GM18505 (cell line): ENCODE measurements at regions not wholly inside any gene's neighbourhood (a gene's known extent, or its start where the extent isn't known, plus 50 kb on each side); places are given as distances from the start of the nearest gene placed in this dataset.

Experiments
- ATAC-seq: cut with Tn5 transposase; IDR thresholded peaks from one replicate; pipeline ENCODE4 v1.9.1; 2021; ENCODE audit not compliant: unreplicated experiment
- POLR2A ChIP-seq: IDR thresholded peaks from 4 replicates; pipeline ENCODE4 v1.6.1; 2011; ENCODE audit warnings: borderline replicate concordance; ENCODE audit not compliant: insufficient read depth, insufficient read length; ENCODE audit errors: extremely low read depth

DNA sequence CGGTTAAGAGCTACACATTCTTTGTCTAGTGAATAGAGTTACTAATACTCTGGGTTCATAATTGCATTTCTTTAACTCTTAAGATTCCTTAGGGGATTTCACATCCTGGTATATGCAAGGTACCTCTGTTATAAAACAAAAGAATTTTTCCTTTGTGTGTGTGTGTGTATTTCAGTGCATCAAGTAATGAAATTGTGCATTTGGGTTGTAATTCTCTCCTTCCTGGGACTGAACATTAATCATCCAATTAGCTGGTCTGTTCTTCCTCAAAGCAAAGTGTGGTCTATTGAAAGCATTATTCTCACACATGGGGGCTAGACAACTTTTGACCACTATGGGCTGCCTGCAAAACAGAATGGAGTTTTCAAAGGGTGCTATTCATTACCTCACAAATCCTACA, 74.0 kb downstream of the ZC3H11B start:
- no peak for TF ChIP-seq POLR2A
- ATAC-seq: no peak

DNA sequence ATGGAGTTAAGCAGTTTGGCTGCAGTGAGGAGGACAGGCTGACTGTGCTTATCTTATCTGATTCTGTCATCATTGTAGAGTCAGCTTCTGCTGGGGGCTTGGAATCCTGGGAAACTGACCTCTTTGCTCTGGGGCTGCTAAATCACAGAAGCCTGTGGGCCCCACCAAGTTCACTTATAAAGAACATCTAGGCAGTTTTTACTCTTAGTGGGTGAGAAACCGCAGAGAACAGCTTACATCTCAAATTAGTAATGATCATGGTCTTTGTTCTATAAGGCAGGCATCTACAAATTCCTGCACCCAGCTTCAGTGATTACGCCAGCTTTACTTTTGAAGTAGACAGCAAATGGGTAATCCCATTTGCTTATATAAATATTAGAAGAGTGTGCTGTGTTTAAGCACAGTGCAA, 75.7 kb downstream of the ZC3H11B start:
- ATAC-seq: no peak
- TF ChIP-seq POLR2A: no peak

GRCh38 chr1:219536038-219536437, 76.9 kb downstream of the ZC3H11B start:
- no peak for TF ChIP-seq POLR2A
- ATAC-seq: no peak

- no peak for TF ChIP-seq POLR2A
- ATAC-seq: no peak
Measured at GRCh38 chr1:219534991-219535390, 77.9 kb downstream of the ZC3H11B start.

- TF ChIP-seq POLR2A: no peak
- no peak for ATAC-seq
Measured at GRCh38 chr1:219533280-219533679, 79.6 kb downstream of the ZC3H11B start.

DNA sequence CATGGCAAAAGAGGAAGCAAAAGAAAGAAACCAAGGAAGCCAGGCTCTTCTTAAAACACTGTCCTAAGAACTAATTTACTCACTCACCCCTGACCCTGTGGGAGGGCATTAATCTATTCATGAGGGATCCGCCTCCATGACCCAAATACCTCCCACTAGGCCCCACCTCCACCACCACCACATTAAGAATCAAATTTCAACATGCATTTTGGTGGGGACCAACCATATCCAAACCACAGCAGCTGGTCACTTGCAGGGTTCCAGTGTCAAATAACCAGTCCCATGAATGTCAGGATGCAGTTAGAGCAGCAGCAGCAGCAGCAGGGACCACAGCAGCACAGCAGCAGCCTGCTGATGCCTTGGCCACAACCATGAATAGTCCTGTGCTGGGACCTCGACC, 83.8 kb downstream of the ZC3H11B start:
- no peak for TF ChIP-seq POLR2A

DNA sequence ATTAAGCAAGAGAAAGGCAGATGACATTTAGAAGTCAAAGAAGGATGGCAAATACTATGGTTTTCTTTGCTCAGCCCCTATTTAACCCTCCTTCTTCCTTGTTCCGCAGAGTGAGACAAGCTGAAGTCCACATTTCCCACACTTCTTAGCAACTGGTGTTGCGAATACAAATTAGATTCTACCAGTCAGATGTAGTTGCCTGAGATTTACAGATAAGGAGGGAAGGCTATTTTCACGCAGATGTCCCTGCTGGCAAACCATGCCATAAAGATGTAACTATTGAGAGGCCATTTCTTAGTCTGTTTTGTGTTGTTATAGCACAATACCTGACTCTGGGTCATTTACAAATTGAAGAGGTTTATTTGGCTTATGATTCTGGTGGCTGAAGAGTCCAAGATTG, 84.3 kb downstream of the ZC3H11B start:
- TF ChIP-seq POLR2A: no peak
- no peak for ATAC-seq

More for the DNA sequence above, 83.8 kb downstream of the ZC3H11B start:
- ATAC-seq: no peak

- TF ChIP-seq POLR2A: no peak
- no peak for ATAC-seq
Measured at GRCh38 chr1:219527994-219528393, 84.9 kb downstream of the ZC3H11B start.

- no peak for TF ChIP-seq POLR2A
- no peak for ATAC-seq
Measured at GRCh38 chr1:219526074-219526473, 86.8 kb downstream of the ZC3H11B start.

DNA sequence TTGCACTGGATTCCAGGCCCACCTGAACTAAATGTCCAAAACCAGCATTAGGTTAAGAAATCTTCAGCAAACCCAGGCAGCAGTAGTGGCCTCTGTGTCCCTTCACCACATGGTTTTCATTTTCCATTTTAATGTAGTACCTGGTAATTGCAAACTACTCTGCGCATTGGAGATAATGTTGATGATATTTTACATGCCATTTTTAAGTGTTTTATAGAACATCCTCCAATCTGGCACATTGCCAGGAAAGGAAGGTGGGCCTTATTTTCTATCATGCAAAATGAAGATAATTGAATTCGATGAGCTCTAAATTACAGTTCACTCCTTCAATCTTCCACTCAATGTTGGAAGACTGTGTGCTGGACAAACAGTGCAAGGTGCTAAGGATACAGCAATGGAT, 89.5 kb downstream of the ZC3H11B start:
- ATAC-seq: no peak

DNA sequence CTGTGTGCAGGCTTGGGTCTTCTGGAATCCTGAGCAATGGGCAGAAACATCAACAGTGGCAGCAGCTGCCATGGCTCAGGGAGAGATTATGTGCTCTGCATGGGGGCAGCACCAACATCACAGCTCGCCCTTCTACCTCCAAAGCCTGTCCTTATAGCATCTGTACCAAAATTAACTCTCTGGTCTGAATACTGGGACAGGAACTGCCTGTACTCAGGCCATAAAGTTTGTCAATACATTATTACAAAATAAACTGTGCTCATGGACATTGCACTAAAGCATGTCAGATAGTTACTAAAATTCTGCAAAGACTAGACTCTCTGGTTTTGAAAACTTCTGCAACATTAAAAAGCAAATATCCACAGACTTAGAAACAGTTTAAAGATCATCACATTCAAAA, 91.6 kb downstream of the ZC3H11B start:
- no peak for TF ChIP-seq POLR2A
- no peak for ATAC-seq

More for the DNA sequence above, 89.5 kb downstream of the ZC3H11B start:
- no peak for TF ChIP-seq POLR2A

GRCh38 chr1:219520241-219520640, 92.7 kb downstream of the ZC3H11B start:
- TF ChIP-seq POLR2A: no peak
- no peak for ATAC-seq

- ATAC-seq: no peak
- TF ChIP-seq POLR2A: no peak
Measured at GRCh38 chr1:219518907-219519248, 94.0 kb downstream of the ZC3H11B start.

DNA sequence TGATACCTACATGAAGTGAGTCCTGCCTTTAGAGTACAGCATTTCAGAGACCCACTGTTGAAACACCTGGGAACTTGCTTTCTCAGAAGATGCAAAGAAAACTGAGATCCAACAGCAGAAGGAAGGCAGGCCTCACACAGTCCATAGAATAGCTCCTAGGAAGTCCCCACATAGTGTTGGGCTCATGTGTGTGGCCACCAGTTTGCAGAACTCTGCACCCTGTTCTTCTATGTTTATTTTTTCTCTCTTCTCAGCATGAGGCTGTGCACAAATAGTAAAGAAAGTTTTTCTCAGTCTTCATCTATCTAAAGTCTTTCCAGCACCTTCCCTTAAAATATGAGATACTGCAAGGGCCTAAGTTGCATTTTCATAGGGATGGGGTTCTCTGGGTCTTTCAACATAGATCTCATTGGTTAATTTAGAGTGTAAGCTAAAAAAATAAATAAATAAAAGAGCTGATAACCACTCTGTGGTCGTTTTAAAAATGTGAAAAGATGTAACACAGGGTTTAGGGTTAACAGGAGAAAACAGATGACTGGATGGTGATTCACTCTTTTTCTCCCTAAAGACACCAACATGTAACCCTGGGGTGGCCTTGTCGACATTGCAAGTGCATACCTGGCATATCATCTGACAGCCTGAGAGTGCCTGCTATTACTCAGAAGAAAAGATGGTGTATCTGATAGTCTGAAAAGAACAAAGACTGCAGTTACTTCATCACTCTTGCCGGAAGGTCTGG, 94.6 kb downstream of the ZC3H11B start:
- TF ChIP-seq POLR2A: no peak
- ATAC-seq: no peak

- no peak for ATAC-seq
- no peak for TF ChIP-seq POLR2A
Measured at GRCh38 chr1:219517031-219517430, 95.9 kb downstream of the ZC3H11B start.
